SU-DHL-6 (cell line): ENCODE measurements at regions not wholly inside any gene's neighbourhood (a gene's known extent, or its start where the extent isn't known, plus 50 kb on each side); places are given as distances from the start of the nearest gene placed in this dataset.

Experiments
- CTCF ChIP-seq: fragments of 200-600 bp; sonication (generic); IDR thresholded peaks from one replicate; pipeline ENCODE4 v1.5.1; 2017; ENCODE audit warnings: antibody characterized with exemption, mild to moderate bottlenecking, low read length, moderate library complexity; ENCODE audit not compliant: insufficient read depth, poor library complexity, severe bottlenecking
- EZH2phosphoT487 ChIP-seq: fragments of 200-600 bp; sonication (generic), shearing (Covaris generic); conservative IDR thresholded peaks from 2 replicates; pipeline ENCODE4 v1.6.1; 2018; ENCODE audit warnings: mild to moderate bottlenecking, antibody characterized with exemption, low read length, moderate library complexity, mixed read lengths

- TF ChIP-seq CTCF (no peak), EZH2phosphoT487 (no peak)
Observed at GRCh38 chr18:10295751-10296150, 158.7 kb upstream of the APCDD1 start.
